CD4-positive, alpha-beta T cell (primary cell): ENCODE measurements at regions not wholly inside any gene's neighbourhood (a gene's known extent, or its start where the extent isn't known, plus 50 kb on each side); places are given as distances from the start of the nearest gene placed in this dataset.

Experiments
- ATAC-seq: fragments of 200-7000 bp; cut with Tn5 transposase; one replicate; pipeline ENCODE4 v1.10.0; 2022; ENCODE audit warnings: mild to moderate bottlenecking; ENCODE audit not compliant: poor library complexity
- CTCF ChIA-PET: fragments of 350-600 bp; sonication (Branson Sonifier 250); formaldehyde crosslinking; loops from one replicate; lab custom pipeline; 2021; ENCODE audit warnings: antibody characterized with exemption, inconsistent platforms; lab: Charles Lee
- POLR2A ChIA-PET: fragments of 350-600 bp; sonication (Branson Sonifier 250); formaldehyde crosslinking; loops from one replicate; lab custom pipeline; 2021; ENCODE audit warnings: antibody characterized with exemption, inconsistent platforms; lab: Charles Lee
- DNase-seq, 14 experiments: peaks; one replicate each; pipeline ENCODE4 v3.0.0-alpha.2; 2013 to 2020; ENCODE audit warnings: mixed read lengths in 2 of 14
- H3K27ac ChIP-seq, 2 donors: one replicate each; pipeline versions ENCODE4 v1.5.1 to v1.7.0; 2013; ENCODE audit warnings: low read length in 2 of 2, low read depth in 1 of 2, mild to moderate bottlenecking in 1 of 2
- H3K27me3 ChIP-seq, 2 experiments: 1 replicate in 1 of 2; 2 replicates in 1 of 2; pipeline versions ENCODE4 v1.6.1 to v1.7.0; 2013; ENCODE audit warnings: low read length in 2 of 2, control low read depth in 1 of 2, mild to moderate bottlenecking in 1 of 2, moderate library complexity in 1 of 2; ENCODE audit not compliant: insufficient read depth in 2 of 2, control insufficient read depth in 1 of 2
- H3K36me3 ChIP-seq: one replicate; pipeline ENCODE4 v1.6.1; 2013; ENCODE audit warnings: low read length, control low read depth; ENCODE audit not compliant: insufficient read depth
- H3K4me1 ChIP-seq: one replicate; pipeline ENCODE4 v1.6.1; 2013; ENCODE audit warnings: low read length, control low read depth; ENCODE audit not compliant: insufficient read depth
- H3K4me3 ChIP-seq: one replicate; pipeline ENCODE4 v1.5.1; 2013; ENCODE audit warnings: mild to moderate bottlenecking, low read length, moderate library complexity
- H3K9me3 ChIP-seq, 2 experiments: 1 replicate in 1 of 2; 2 replicates in 1 of 2; pipeline versions ENCODE4 v1.6.1 to v1.7.0; 2013; ENCODE audit warnings: low read length in 2 of 2, mild to moderate bottlenecking in 2 of 2, control low read depth in 1 of 2, moderate library complexity in 1 of 2; ENCODE audit not compliant: control insufficient read depth in 1 of 2, insufficient read depth in 1 of 2
- H3K27ac Mint-ChIP-seq: one replicate; pipeline ENCODE4 v1.8.0; 2020; ENCODE audit warnings: mixed read lengths
- H3K27me3 Mint-ChIP-seq: one replicate; pipeline ENCODE4 v1.8.0; 2021; ENCODE audit warnings: mixed read lengths
- H3K36me3 Mint-ChIP-seq: one replicate; pipeline ENCODE4 v1.8.0; 2021; ENCODE audit warnings: low read depth, mixed read lengths
- H3K4me1 Mint-ChIP-seq: one replicate; pipeline ENCODE4 v1.8.0; 2021; ENCODE audit warnings: low read depth, mixed read lengths
- H3K4me3 Mint-ChIP-seq: one replicate; pipeline ENCODE4 v1.8.0; 2020; ENCODE audit warnings: mild to moderate bottlenecking, mixed read lengths
- H3K9me3 Mint-ChIP-seq: one replicate; pipeline ENCODE4 v1.8.0; 2020; ENCODE audit warnings: mixed read lengths
- intact Hi-C, 2 experiments: fragments of 100-400 bp; cut with DNase I in 1 of 2; cut with micrococcal nuclease in 1 of 2; formaldehyde crosslinking; loops; one replicate each; pipeline versions ENCODE4 v1.15.1 to v1.9.0; 2023 to 2025; cut with DNase I, micrococcal nuclease
- TF ChIP-seq, protein P1 (sequence below): fragments of 200-600 bp; IDR thresholded peaks from one replicate; pipeline ENCODE4 v1.8.0; 2022; ENCODE audit warnings: antibody characterized with exemption, mild to moderate bottlenecking

DNA sequence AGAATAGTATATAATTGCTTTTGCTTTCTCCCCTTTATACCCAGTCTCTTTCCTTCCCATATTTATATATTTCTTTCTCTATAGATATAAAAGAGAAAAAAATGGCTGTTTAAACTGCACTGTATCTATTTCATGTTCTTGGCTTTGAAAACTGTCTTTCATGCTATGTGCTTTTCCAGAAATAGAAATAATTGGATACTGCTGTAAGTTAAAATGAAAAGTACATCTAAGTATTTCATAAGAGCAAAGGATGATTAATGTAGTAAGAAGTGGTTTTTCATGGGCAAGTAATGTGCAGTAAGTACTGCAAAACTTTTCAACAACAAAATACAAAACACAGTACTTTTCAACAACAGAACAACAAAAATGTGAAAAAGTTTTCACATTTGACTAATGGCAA is 237.9 kb downstream of the SNCA start:
- CTCF ChIA-PET: no interaction called here
- H3K27ac ChIP-seq: no peak overlapping the region
- Mint-ChIP-seq H3K9me3 (no peaks in the 10 kb centered on the region), H3K27me3 (no peaks in the 10 kb centered on the region), H3K4me1 (no peaks in the 10 kb centered on the region), H3K27ac (no peak overlapping the region), H3K4me3 (no peak overlapping the region), H3K36me3 (no peaks in the 10 kb centered on the region)
- TF ChIP-seq, protein P1, sequence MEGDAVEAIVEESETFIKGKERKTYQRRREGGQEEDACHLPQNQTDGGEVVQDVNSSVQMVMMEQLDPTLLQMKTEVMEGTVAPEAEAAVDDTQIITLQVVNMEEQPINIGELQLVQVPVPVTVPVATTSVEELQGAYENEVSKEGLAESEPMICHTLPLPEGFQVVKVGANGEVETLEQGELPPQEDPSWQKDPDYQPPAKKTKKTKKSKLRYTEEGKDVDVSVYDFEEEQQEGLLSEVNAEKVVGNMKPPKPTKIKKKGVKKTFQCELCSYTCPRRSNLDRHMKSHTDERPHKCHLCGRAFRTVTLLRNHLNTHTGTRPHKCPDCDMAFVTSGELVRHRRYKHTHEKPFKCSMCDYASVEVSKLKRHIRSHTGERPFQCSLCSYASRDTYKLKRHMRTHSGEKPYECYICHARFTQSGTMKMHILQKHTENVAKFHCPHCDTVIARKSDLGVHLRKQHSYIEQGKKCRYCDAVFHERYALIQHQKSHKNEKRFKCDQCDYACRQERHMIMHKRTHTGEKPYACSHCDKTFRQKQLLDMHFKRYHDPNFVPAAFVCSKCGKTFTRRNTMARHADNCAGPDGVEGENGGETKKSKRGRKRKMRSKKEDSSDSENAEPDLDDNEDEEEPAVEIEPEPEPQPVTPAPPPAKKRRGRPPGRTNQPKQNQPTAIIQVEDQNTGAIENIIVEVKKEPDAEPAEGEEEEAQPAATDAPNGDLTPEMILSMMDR: no peak
- POLR2A ChIA-PET: no interaction called here
- H3K27me3 ChIP-seq: no peaks in the 10 kb centered on the region
- H3K36me3 ChIP-seq: no peaks in the 10 kb centered on the region
- no peak overlapping the region for H3K4me3 ChIP-seq
- intact Hi-C loops: loop anchor here in 1 of 2 experiments (1.0 kb wide), 1 partner anchor 302 kb away; no protein-coding TSS in a partner anchor
- DNase-seq: no peak
- H3K9me3 ChIP-seq: no peaks in the 10 kb centered on the region
- no peaks in the 10 kb centered on the region for H3K4me1 ChIP-seq
- ATAC-seq: no peak

DNA sequence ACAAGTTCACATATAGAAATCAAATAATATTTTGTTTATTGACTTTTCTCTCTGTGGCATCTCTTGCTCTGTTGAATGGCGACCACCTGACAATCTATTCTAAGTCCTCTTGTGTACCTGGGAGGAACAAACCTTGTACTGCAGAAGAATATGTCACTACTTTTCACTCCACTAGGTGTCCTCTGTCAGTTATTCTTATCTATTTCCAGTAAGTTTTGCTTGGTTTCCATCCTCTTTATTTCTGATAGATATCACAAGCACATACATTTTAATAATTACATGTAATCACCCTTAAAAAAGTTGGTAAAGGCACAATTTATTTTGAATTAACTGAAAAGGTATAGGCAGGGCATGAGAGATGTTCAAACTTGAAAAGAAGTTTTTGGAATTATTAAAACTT is 238.4 kb downstream of the SNCA start:
- Histone ChIP-seq H3K36me3 (no peaks in the 10 kb centered on the region), H3K9me3 (no peaks in the 10 kb centered on the region), H3K27ac (no peak overlapping the region), H3K4me1 (no peaks in the 10 kb centered on the region), H3K4me3 (no peak overlapping the region), H3K27me3 (no peaks in the 10 kb centered on the region)
- TF ChIP-seq, protein P1: no peak
- Mint-ChIP-seq H3K4me1 (no peaks in the 10 kb centered on the region), H3K36me3 (no peaks in the 10 kb centered on the region), H3K27me3 (no peaks in the 10 kb centered on the region), H3K9me3 (no peaks in the 10 kb centered on the region), H3K4me3 (no peak overlapping the region), H3K27ac (no peak overlapping the region)
- DNase-seq (peak in 2 of 14 experiments; percentile 10 to 11), ATAC-seq (no peak)
- ChIA-PET CTCF (no interaction called here), POLR2A (no interaction called here)
- intact Hi-C loops: loop anchor here in 1 of 2 experiments (1.0 kb wide), 1 partner anchor 303 kb away; no protein-coding TSS in a partner anchor

- no peak overlapping the region for H3K27ac Mint-ChIP-seq
- H3K27ac ChIP-seq: no peak overlapping the region
- TF ChIP-seq, protein P1: no peak
- no peaks in the 10 kb centered on the region for H3K27me3 Mint-ChIP-seq
- intact Hi-C loops: no loop called here
- POLR2A ChIA-PET: no interaction called here
- no peaks in the 10 kb centered on the region for H3K4me1 Mint-ChIP-seq
- H3K4me3 ChIP-seq: no peak overlapping the region
- ATAC-seq (no peak), DNase-seq (no peak)
- no peak overlapping the region for H3K4me3 Mint-ChIP-seq
- H3K9me3 Mint-ChIP-seq: no peaks in the 10 kb centered on the region
- no peaks in the 10 kb centered on the region for H3K9me3 ChIP-seq
- CTCF ChIA-PET: no interaction called here
- no peaks in the 10 kb centered on the region for H3K36me3 ChIP-seq
- no peaks in the 10 kb centered on the region for H3K4me1 ChIP-seq
- no peaks in the 10 kb centered on the region for H3K36me3 Mint-ChIP-seq
- no peaks in the 10 kb centered on the region for H3K27me3 ChIP-seq
Measured at GRCh38 chr4:89595125-89595789, 241.7 kb downstream of the SNCA start.
